ENCODE measurements at regions not wholly inside any gene's neighbourhood (a gene's known extent, or its start where the extent isn't known, plus 50 kb on each side); places are given as distances from the start of the nearest gene placed in this dataset.

GRCh38 chr7:82534684-82535083 lies 91.1 kb upstream of the CACNA2D1 start:
- Histone ChIP-seq H3K36me3 (ENCODE audit: control insufficient read depth, insufficient read depth, low read length) (no peaks in the 10 kb centered on the region), H3K4me1 (ENCODE audit: control insufficient read depth, insufficient read depth, low read length) (0 out of 2 replicates have a peak, but pooled peaks cover 1% of the 10 kb centered on the region), H3K9me3 (ENCODE audit: control insufficient read depth, insufficient read depth, low read length) (no peaks in the 10 kb centered on the region), H3K27me3 (ENCODE audit: control insufficient read depth, insufficient read depth, low read length) (no peaks in the 10 kb centered on the region), H3K27ac (ENCODE audit: low read length) (no peak overlapping the region), H3K4me3 (ENCODE audit: low read length) (no peak overlapping the region)
- no CpG with 5 or more reads among the region's 1 CpG for WGBS (ENCODE audit: insufficient coverage, insufficient read length)
- no peak for DNase-seq (ENCODE audit: low read depth, low spot score)

DNA sequence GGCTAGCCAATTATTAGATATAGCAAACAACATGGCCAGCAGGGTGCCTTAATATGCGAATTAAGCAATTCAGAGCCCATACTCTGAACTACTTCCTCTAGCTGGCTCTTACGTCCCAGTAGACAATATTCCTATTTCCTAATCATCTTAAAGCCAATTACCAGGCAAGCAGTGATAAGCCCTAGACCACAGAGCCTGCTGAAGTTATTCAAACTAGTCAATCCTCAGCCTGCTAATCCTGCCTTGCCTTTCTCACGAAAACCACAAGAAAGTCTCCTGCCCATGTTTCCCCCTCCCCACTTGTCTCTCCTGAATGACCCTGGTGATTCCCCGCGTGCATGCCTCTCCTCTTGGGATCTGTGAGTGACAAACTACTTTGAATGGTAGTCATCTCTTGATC lies 86.8 kb upstream of the CACNA2D1 start:
- H3K9me3 ChIP-seq (ENCODE audit: control insufficient read depth, insufficient read depth, low read length) = no peaks in the 10 kb centered on the region
- DNase-seq (ENCODE audit: low read depth, low spot score) = no peak
- H3K27ac ChIP-seq (ENCODE audit: low read length) = no peak overlapping the region
- no peaks in the 10 kb centered on the region for H3K36me3 ChIP-seq (ENCODE audit: control insufficient read depth, insufficient read depth, low read length)
- no peaks in the 10 kb centered on the region for H3K27me3 ChIP-seq (ENCODE audit: control insufficient read depth, insufficient read depth, low read length)
- no CpG with 5 or more reads among the region's 5 CpGs for WGBS (ENCODE audit: insufficient coverage, insufficient read length)
- H3K4me3 ChIP-seq (ENCODE audit: low read length) = no peak overlapping the region
- H3K4me1 ChIP-seq (ENCODE audit: control insufficient read depth, insufficient read depth, low read length) = 0 out of 2 replicates have a peak, but pooled peaks cover 1% of the 10 kb centered on the region

DNA sequence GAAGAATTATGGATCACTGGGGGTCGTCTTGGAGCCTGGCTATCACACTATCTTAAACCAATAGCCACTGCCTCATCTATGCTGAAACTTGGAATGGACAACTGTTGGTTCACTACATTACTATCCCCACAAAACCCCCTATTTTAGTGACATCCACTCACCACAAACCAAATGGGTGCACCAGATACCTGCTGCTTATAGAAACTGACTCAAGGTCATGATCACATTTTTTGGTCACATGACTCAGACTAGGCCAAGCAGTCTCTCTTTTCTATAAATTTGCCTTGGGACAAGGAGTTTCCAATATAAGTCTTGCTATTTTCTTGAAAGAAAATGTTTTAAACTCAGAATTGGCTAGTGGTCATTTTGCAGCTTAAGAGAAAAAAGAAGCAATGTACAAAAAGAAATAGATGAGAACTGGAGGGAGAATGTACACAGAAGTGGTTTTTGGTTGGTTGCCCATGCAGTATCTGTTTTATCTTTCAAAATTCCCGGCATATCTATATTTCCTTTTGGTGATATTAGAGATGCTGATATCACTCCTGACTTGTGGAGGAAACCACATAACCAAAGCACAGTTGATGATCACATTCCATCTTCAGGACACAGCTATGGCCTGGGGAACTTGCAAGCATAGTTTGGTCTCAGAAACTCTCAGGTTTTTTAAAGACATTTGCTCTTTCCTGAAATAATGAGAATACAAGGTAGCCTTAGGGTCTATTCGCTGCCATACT lies 85.2 kb upstream of the CACNA2D1 start:
- Histone ChIP-seq H3K27ac (ENCODE audit: low read length) (no peak overlapping the region), H3K4me3 (ENCODE audit: low read length) (no peak overlapping the region), H3K27me3 (ENCODE audit: control insufficient read depth, insufficient read depth, low read length) (no peaks in the 10 kb centered on the region), H3K9me3 (ENCODE audit: control insufficient read depth, insufficient read depth, low read length) (no peaks in the 10 kb centered on the region), H3K4me1 (ENCODE audit: control insufficient read depth, insufficient read depth, low read length) (0 out of 2 replicates have a peak, but pooled peaks cover 1% of the 10 kb centered on the region), H3K36me3 (ENCODE audit: control insufficient read depth, insufficient read depth, low read length) (no peaks in the 10 kb centered on the region)
- DNase-seq (ENCODE audit: low read depth, low spot score) = no peak
- WGBS (ENCODE audit: insufficient coverage, insufficient read length) = no CpG with 5 or more reads among the region's 3 CpGs

DNA sequence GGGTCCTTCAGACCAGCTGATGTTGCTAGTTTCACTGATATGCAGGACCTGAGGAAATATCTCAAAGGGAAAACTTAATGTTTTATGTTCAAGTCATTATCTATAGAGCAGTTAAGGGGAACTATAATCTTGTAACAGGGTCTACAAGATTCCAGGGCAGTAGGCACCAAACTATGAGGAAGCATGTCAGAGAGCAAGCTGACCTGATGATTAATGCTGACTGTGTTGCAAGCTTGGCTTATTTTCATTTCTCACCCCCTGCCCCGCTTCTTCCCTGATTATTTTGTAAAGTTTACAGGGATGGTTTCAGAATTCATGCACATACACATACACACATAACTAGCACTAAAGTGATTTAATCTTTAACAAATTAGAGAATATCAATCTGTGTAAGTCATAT lies 84.3 kb upstream of the CACNA2D1 start:
- Histone ChIP-seq H3K36me3 (ENCODE audit: control insufficient read depth, insufficient read depth, low read length) (no peaks in the 10 kb centered on the region), H3K9me3 (ENCODE audit: control insufficient read depth, insufficient read depth, low read length) (no peaks in the 10 kb centered on the region), H3K4me3 (ENCODE audit: low read length) (no peak overlapping the region), H3K27ac (ENCODE audit: low read length) (no peak overlapping the region), H3K27me3 (ENCODE audit: control insufficient read depth, insufficient read depth, low read length) (no peaks in the 10 kb centered on the region), H3K4me1 (ENCODE audit: control insufficient read depth, insufficient read depth, low read length) (0 out of 2 replicates have a peak, but pooled peaks cover 1% of the 10 kb centered on the region)
- WGBS (ENCODE audit: insufficient coverage, insufficient read length) = no CpG with 5 or more reads among the region's 1 CpG
- no peak for DNase-seq (ENCODE audit: low read depth, low spot score)

DNA sequence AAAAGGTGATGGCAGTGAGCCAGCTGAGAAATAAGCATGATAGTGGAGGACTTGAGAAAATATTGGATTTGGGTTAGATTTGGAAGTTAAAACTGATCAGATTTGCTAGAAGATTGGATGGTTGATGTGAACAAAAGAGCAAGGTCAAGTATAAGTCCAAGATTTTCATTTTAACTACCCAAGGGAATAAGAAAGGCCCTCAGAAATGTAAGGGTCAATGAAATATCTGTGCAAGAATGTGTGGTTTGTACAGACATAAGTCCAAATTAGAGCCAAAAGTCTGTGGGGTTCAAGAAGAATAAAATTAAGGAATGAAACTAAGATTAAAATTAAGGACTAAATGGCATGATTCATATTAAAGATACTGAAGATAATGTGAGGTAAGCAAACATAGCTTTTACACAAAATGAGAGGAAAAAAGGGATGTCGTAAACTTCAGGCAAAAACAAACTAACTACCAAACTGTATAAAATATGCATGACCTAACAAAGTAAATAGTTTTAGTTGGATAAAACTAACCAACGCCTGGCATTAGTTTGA lies 78.4 kb upstream of the CACNA2D1 start:
- Histone ChIP-seq H3K4me3 (ENCODE audit: low read length) (no peak overlapping the region), H3K27me3 (ENCODE audit: control insufficient read depth, insufficient read depth, low read length) (no peaks in the 10 kb centered on the region), H3K9me3 (ENCODE audit: control insufficient read depth, insufficient read depth, low read length) (no peaks in the 10 kb centered on the region), H3K36me3 (ENCODE audit: control insufficient read depth, insufficient read depth, low read length) (no peaks in the 10 kb centered on the region), H3K27ac (ENCODE audit: low read length) (no peak overlapping the region), H3K4me1 (ENCODE audit: control insufficient read depth, insufficient read depth, low read length) (no peaks in the 10 kb centered on the region)
- no CpG with 5 or more reads among the region's 2 CpGs for WGBS (ENCODE audit: insufficient coverage, insufficient read length)
- no peak for DNase-seq (ENCODE audit: low read depth, low spot score)

DNA sequence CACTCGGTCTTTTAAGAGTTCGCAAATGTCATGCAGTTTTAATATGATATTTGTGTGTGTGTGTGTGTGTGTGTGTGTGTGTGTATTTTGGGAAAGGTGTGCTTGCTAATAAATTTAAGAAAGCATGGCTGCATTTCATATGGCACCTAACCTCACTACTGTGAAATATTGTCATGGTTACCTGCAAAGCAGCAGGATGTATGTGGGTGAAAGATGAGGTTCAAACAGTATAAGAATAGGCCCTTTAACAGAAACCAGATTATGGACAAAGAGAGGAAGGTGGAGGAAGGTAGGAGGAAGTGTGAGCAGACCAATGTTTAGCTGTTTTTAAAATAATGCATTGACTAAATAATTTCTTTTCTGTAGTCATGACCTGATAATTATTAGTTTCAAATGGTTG lies 73.5 kb upstream of the CACNA2D1 start:
- no peak overlapping the region for H3K4me3 ChIP-seq (ENCODE audit: low read length)
- no peaks in the 10 kb centered on the region for H3K27me3 ChIP-seq (ENCODE audit: control insufficient read depth, insufficient read depth, low read length)
- no peaks in the 10 kb centered on the region for H3K4me1 ChIP-seq (ENCODE audit: control insufficient read depth, insufficient read depth, low read length)
- H3K27ac ChIP-seq (ENCODE audit: low read length) = no peak overlapping the region
- DNase-seq (ENCODE audit: low read depth, low spot score) = no peak
- no peaks in the 10 kb centered on the region for H3K9me3 ChIP-seq (ENCODE audit: control insufficient read depth, insufficient read depth, low read length)
- H3K36me3 ChIP-seq (ENCODE audit: control insufficient read depth, insufficient read depth, low read length) = no peaks in the 10 kb centered on the region
- no CpG with 5 or more reads among the region's 2 CpGs for WGBS (ENCODE audit: insufficient coverage, insufficient read length)

DNA sequence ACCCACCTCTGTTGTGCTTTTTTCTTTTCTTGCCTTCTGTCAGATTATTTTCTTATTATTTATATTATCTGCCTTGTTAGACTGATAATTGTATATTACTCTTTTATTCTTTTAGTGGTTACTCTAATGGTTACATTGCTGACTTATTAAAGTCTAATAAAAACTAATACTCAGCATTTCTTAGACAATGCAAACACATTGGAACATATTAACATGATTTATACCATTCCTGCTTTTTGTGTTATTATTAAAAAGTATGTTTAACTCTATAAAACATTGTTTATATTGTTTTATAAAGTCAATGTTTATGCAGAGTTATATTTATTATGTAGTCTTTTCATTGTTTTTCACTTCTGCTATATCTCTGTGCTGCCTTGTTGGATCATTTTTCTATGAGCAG lies 68.0 kb upstream of the CACNA2D1 start:
- H3K9me3 ChIP-seq (ENCODE audit: control insufficient read depth, insufficient read depth, low read length) = no peaks in the 10 kb centered on the region
- no peaks in the 10 kb centered on the region for H3K4me1 ChIP-seq (ENCODE audit: control insufficient read depth, insufficient read depth, low read length)
- no peaks in the 10 kb centered on the region for H3K36me3 ChIP-seq (ENCODE audit: control insufficient read depth, insufficient read depth, low read length)
- H3K4me3 ChIP-seq (ENCODE audit: low read length) = no peak overlapping the region
- DNase-seq (ENCODE audit: low read depth, low spot score) = no peak
- no peak overlapping the region for H3K27ac ChIP-seq (ENCODE audit: low read length)
- no peaks in the 10 kb centered on the region for H3K27me3 ChIP-seq (ENCODE audit: control insufficient read depth, insufficient read depth, low read length)

DNA sequence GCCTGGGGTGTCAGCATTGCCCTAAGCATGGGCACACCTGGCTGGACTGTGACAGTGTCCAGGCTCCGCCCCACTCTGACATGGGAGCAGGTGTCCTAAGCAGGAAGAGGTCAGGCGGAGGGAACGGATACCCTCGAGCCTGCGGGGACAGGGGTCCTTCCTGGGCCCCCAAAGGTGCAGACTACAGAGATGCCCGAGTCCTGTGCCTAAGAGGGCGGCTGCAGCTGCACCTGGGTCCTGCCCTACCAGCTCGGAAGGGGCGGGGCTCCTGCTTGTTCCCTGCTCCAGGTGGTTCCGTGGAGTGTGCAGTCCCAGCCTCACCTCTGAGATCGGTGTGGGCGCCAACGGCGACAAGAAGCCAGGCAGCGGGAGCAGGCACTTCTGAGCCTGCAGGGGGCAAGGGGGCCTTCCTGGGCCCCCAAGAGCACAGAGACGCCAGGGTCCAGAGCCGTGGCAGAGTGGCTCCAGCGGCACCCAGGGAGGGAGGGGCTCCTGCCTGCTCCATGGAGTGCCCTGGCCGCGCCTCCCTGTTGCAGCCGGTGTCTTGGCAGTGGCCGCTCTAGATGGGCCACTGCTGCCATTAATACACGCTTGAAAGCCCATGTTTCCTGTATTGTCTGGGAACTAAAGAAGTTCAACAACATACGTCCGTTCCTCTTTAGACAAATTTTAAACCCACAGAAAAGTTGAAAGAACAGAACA lies 64.5 kb upstream of the CACNA2D1 start:
- no CpG with 5 or more reads among the region's 25 CpGs for WGBS (ENCODE audit: insufficient coverage, insufficient read length)
- Histone ChIP-seq H3K36me3 (ENCODE audit: control insufficient read depth, insufficient read depth, low read length) (no peaks in the 10 kb centered on the region), H3K4me1 (ENCODE audit: control insufficient read depth, insufficient read depth, low read length) (no peaks in the 10 kb centered on the region), H3K9me3 (ENCODE audit: control insufficient read depth, insufficient read depth, low read length) (no peaks in the 10 kb centered on the region), H3K4me3 (ENCODE audit: low read length) (no peak overlapping the region), H3K27me3 (ENCODE audit: control insufficient read depth, insufficient read depth, low read length) (no peaks in the 10 kb centered on the region), H3K27ac (ENCODE audit: low read length) (no peak overlapping the region)
- DNase-seq (ENCODE audit: low read depth, low spot score) = no peak

GRCh38 chr7:82507365-82507975 lies 63.9 kb upstream of the CACNA2D1 start:
- Histone ChIP-seq H3K27me3 (ENCODE audit: control insufficient read depth, insufficient read depth, low read length) (no peaks in the 10 kb centered on the region), H3K4me1 (ENCODE audit: control insufficient read depth, insufficient read depth, low read length) (no peaks in the 10 kb centered on the region), H3K9me3 (ENCODE audit: control insufficient read depth, insufficient read depth, low read length) (no peaks in the 10 kb centered on the region), H3K4me3 (ENCODE audit: low read length) (no peak overlapping the region), H3K27ac (ENCODE audit: low read length) (no peak overlapping the region), H3K36me3 (ENCODE audit: control insufficient read depth, insufficient read depth, low read length) (no peaks in the 10 kb centered on the region)
- no CpG with 5 or more reads among the region's 13 CpGs for WGBS (ENCODE audit: insufficient coverage, insufficient read length)
- DNase-seq (ENCODE audit: low read depth, low spot score) = no peak

GRCh38 chr7:82506702-82507101 lies 63.1 kb upstream of the CACNA2D1 start:
- Histone ChIP-seq H3K4me3 (ENCODE audit: low read length) (no peak overlapping the region), H3K27me3 (ENCODE audit: control insufficient read depth, insufficient read depth, low read length) (no peaks in the 10 kb centered on the region), H3K27ac (ENCODE audit: low read length) (no peak overlapping the region), H3K9me3 (ENCODE audit: control insufficient read depth, insufficient read depth, low read length) (no peaks in the 10 kb centered on the region), H3K4me1 (ENCODE audit: control insufficient read depth, insufficient read depth, low read length) (no peaks in the 10 kb centered on the region), H3K36me3 (ENCODE audit: control insufficient read depth, insufficient read depth, low read length) (no peaks in the 10 kb centered on the region)
- no peak for DNase-seq (ENCODE audit: low read depth, low spot score)
- no CpG with 5 or more reads among the region's 15 CpGs for WGBS (ENCODE audit: insufficient coverage, insufficient read length)
